K562 (cell line): ENCODE measurements at regions not wholly inside any gene's neighbourhood (a gene's known extent, or its start where the extent isn't known, plus 50 kb on each side); places are given as distances from the start of the nearest gene placed in this dataset.

Experiments
- E2F3 ChIP-seq: fragments of 250-450 bp; sonication (Bioruptor Pico); IDR thresholded peaks from 2 replicates; pipeline ENCODE4 v1.4.0; 2020; ENCODE audit warnings: mild to moderate bottlenecking
- NCOA6 ChIP-seq: fragments of 450-650 bp; IDR thresholded peaks from 2 replicates; pipeline ENCODE4 v1.6.1; 2017; ENCODE audit warnings: mild to moderate bottlenecking
- NFIC ChIP-seq: fragments of 450-650 bp; IDR thresholded peaks from 2 replicates; pipeline ENCODE4 v1.6.1; 2017; ENCODE audit warnings: mild to moderate bottlenecking, inconsistent platforms
- RFX5 ChIP-seq: IDR thresholded peaks from 2 replicates; pipeline ENCODE4 v1.6.1; 2011; ENCODE audit warnings: low read depth, mild to moderate bottlenecking, improper control_type of control experiment, low read length
- ZNF217 ChIP-seq: sonication (generic); formaldehyde crosslinking; IDR thresholded peaks from 2 replicates; pipeline ENCODE4 v1.8.0; 2022; ENCODE audit warnings: mild to moderate bottlenecking, missing genetic modification reagents
- ZNF239 ChIP-seq: fragments of 250-450 bp; sonication (Bioruptor Pico); IDR thresholded peaks from 2 replicates; pipeline ENCODE4 v1.4.0; 2020; ENCODE audit warnings: mild to moderate bottlenecking
- TF ChIP-seq, protein P1 (sequence below), 2 experiments: fragments of 450-650 bp; formaldehyde crosslinking in 1 of 2; IDR thresholded peaks; 2 replicates each; pipeline versions ENCODE4 v1.4.0 to v1.6.1; 2014 to 2020; ENCODE audit warnings: mild to moderate bottlenecking in 2 of 2, borderline replicate concordance in 1 of 2, low read depth in 1 of 2
- TF ChIP-seq, protein P2 (sequence below): IDR thresholded peaks from 2 replicates; pipeline ENCODE4 v1.6.1; 2016; ENCODE audit warnings: missing genetic modification characterization, missing compliant biosample characterization
- TF ChIP-seq, protein P3 (sequence below), 2 experiments: fragments of 450-650 bp; conservative IDR thresholded peaks; 2 replicates each; pipeline ENCODE4 v1.6.1; 2017; ENCODE audit warnings: mild to moderate bottlenecking in 2 of 2, moderate library complexity in 2 of 2
- TF ChIP-seq, protein P4 (sequence below), 2 experiments: IDR thresholded peaks; 2 replicates each; pipeline ENCODE4 v1.6.1; 2011; ENCODE audit warnings: borderline replicate concordance in 1 of 2, control low read depth in 1 of 2, low read depth in 1 of 2, low read length in 1 of 2, mild to moderate bottlenecking in 1 of 2, mixed read lengths in 1 of 2, moderate library complexity in 1 of 2; ENCODE audit not compliant: insufficient read depth in 1 of 2, insufficient read length in 1 of 2, poor library complexity in 1 of 2, severe bottlenecking in 1 of 2; ENCODE audit errors: extremely low read depth in 1 of 2
- TF ChIP-seq, protein P5 (sequence below): fragments of 450-650 bp; formaldehyde crosslinking; IDR thresholded peaks from 2 replicates; pipeline ENCODE4 v1.4.0; 2020; ENCODE audit warnings: mild to moderate bottlenecking, moderate library complexity

DNA sequence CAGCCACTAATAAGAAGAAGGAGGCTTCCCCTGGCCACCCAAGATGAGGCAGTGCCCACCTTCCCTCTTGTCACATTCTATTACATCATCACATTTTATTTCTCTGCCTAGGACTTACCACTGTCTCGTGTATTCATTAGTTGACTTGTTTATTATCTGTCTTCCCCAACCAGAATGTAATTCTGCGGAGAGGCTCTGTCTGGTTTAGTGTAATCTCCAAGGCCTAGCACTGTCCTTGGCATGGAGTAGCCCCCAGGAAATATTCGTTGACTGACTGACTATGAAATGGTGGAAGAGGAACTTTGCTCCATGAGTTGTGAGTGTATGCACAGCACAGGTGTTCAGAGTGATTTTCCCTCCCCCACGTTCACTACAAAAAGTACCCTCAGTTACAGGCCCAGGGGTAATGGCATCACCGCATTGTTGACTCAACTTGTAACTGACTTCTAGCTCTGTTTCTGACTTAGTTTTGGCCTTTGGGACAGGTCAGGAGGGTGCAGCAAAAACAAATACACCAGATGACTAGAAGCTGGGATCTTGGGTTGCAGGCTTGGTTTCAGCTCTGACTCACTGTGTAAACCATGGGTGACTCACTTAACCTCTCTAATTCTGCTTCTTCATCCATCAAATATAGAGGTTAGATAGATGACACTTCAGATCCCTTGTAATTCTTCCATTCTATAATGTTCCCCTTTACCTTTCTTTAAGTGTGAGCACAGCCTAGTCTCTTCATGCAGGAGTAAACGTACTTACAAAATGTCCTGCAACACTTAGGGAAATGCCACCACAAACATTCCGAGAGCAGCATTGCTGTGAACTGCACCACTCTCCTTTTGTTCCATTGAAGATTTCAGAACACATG is 229.7 kb downstream of the KCNRG start (continued):
- TF ChIP-seq, protein P1, sequence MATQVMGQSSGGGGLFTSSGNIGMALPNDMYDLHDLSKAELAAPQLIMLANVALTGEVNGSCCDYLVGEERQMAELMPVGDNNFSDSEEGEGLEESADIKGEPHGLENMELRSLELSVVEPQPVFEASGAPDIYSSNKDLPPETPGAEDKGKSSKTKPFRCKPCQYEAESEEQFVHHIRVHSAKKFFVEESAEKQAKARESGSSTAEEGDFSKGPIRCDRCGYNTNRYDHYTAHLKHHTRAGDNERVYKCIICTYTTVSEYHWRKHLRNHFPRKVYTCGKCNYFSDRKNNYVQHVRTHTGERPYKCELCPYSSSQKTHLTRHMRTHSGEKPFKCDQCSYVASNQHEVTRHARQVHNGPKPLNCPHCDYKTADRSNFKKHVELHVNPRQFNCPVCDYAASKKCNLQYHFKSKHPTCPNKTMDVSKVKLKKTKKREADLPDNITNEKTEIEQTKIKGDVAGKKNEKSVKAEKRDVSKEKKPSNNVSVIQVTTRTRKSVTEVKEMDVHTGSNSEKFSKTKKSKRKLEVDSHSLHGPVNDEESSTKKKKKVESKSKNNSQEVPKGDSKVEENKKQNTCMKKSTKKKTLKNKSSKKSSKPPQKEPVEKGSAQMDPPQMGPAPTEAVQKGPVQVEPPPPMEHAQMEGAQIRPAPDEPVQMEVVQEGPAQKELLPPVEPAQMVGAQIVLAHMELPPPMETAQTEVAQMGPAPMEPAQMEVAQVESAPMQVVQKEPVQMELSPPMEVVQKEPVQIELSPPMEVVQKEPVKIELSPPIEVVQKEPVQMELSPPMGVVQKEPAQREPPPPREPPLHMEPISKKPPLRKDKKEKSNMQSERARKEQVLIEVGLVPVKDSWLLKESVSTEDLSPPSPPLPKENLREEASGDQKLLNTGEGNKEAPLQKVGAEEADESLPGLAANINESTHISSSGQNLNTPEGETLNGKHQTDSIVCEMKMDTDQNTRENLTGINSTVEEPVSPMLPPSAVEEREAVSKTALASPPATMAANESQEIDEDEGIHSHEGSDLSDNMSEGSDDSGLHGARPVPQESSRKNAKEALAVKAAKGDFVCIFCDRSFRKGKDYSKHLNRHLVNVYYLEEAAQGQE (IDR thresholded peaks at IDR 0.05; ENCODE audit: borderline replicate concordance), result 0 out of 2 replicates have a peak, but pooled peaks have one; percentile 7
- TF ChIP-seq, protein P1 (CRISPR knock-in tag; IDR thresholded peaks at IDR 0.05; ENCODE audit: low read depth), result no peak
- TF ChIP-seq NCOA6, result no peak
- TF ChIP-seq, protein P2, sequence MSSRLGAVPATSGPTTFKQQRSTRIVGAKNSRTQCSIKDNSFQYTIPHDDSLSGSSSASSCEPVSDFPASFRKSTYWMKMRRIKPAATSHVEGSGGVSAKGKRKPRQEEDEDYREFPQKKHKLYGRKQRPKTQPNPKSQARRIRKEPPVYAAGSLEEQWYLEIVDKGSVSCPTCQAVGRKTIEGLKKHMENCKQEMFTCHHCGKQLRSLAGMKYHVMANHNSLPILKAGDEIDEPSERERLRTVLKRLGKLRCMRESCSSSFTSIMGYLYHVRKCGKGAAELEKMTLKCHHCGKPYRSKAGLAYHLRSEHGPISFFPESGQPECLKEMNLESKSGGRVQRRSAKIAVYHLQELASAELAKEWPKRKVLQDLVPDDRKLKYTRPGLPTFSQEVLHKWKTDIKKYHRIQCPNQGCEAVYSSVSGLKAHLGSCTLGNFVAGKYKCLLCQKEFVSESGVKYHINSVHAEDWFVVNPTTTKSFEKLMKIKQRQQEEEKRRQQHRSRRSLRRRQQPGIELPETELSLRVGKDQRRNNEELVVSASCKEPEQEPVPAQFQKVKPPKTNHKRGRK (tag), result no peak
- no peak for TF ChIP-seq ZNF217 (CRISPR knock-in tag)
- no peak for TF ChIP-seq RFX5
- TF ChIP-seq, protein P3, sequence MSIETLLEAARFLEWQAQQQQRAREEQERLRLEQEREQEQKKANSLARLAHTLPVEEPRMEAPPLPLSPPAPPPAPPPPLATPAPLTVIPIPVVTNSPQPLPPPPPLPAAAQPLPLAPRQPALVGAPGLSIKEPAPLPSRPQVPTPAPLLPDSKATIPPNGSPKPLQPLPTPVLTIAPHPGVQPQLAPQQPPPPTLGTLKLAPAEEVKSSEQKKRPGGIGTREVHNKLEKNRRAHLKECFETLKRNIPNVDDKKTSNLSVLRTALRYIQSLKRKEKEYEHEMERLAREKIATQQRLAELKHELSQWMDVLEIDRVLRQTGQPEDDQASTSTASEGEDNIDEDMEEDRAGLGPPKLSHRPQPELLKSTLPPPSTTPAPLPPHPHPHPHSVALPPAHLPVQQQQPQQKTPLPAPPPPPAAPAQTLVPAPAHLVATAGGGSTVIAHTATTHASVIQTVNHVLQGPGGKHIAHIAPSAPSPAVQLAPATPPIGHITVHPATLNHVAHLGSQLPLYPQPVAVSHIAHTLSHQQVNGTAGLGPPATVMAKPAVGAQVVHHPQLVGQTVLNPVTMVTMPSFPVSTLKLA (conservative IDR thresholded peaks at IDR 0.05), result no peak; a peak in 1 of 4 replicates
- no peak; the same call in 1 of the 2 replicates for TF ChIP-seq NFIC
- TF ChIP-seq, protein P4, sequence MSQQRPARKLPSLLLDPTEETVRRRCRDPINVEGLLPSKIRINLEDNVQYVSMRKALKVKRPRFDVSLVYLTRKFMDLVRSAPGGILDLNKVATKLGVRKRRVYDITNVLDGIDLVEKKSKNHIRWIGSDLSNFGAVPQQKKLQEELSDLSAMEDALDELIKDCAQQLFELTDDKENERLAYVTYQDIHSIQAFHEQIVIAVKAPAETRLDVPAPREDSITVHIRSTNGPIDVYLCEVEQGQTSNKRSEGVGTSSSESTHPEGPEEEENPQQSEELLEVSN (IDR thresholded peaks at IDR 0.05; ENCODE audit: borderline replicate concordance in 1 of 2, extremely low read depth in 1 of 2, insufficient read depth in 1 of 2, insufficient read length in 1 of 2, low read depth in 1 of 2, low read length in 1 of 2, poor library complexity in 1 of 2, severe bottlenecking in 1 of 2), result no peak
- TF ChIP-seq, protein P5, sequence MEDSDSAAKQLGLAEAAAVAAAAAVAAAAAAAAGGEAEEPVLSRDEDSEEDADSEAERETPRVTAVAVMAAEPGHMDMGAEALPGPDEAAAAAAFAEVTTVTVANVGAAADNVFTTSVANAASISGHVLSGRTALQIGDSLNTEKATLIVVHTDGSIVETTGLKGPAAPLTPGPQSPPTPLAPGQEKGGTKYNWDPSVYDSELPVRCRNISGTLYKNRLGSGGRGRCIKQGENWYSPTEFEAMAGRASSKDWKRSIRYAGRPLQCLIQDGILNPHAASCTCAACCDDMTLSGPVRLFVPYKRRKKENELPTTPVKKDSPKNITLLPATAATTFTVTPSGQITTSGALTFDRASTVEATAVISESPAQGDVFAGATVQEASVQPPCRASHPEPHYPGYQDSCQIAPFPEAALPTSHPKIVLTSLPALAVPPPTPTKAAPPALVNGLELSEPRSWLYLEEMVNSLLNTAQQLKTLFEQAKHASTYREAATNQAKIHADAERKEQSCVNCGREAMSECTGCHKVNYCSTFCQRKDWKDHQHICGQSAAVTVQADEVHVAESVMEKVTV, result no peak
- TF ChIP-seq E2F3 (CRISPR knock-in tag), result no peak
- no peak for TF ChIP-seq ZNF239 (CRISPR knock-in tag)
